NOMO-1 treated with DMSO at 0.1 percent for 48 hours (cell line): ENCODE measurements at regions not wholly inside any gene's neighbourhood (a gene's known extent, or its start where the extent isn't known, plus 50 kb on each side); places are given as distances from the start of the nearest gene placed in this dataset.

Experiments
- DNase-seq: peaks from one replicate; lab custom pipeline; 2025; ENCODE audit not compliant: unreplicated experiment; lab: John Stamatoyannopoulos, UW

GRCh38 chr5:133882389-133882695 is 86.1 kb downstream of the C5orf15 start:
- DNase-seq = no peak

- DNase-seq = no peak
These were observed 86.6 kb downstream of the C5orf15 start for GRCh38 chr5:133881576-133882388.

GRCh38 chr5:133878236-133878555 is 90.2 kb downstream of the C5orf15 start:
- DNase-seq = no peak

- DNase-seq = no peak
These were observed 90.8 kb downstream of the C5orf15 start for GRCh38 chr5:133877351-133878235.

DNA sequence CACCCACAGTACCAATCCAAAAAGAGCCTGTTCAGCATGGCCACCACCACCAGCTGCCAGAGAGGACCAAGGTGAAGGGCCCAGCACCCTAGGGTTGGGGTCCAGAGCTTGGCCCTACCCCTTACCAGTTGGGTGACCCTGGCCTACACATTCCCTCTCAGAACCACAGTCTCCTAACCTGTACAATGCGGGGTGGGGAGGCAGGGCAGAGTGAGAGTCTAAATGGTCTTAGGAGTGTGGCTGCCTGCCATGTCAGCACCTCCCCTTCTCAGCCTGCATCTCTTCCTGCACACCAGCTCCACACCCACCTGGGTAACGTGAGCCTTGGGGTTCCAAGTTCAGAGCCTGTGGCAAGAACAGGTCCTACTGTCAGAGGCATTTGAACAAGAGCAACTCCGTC is 92.2 kb downstream of the C5orf15 start:
- no peak for DNase-seq

DNA sequence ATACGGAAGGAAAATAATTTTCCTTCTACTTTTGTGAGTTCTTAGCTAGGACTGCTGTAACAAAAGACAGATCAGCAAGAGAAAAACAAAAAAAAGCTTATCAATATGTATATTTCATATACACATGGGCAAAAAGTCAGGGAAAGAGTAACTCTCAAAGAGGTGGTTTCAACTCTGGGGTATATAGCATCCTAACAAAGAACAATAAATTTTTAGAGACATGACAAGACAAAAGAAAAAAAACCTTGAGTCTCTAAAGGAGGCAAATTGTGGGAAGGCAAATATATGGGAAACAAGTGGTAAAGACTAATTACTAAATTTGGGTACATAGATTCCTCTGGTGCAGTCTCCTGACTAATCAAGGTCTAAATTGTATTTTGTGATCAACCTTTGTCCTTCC is 93.2 kb downstream of the C5orf15 start:
- DNase-seq = no peak

GRCh38 chr5:133873449-133873848 is 95.0 kb downstream of the C5orf15 start:
- no peak for DNase-seq

DNA sequence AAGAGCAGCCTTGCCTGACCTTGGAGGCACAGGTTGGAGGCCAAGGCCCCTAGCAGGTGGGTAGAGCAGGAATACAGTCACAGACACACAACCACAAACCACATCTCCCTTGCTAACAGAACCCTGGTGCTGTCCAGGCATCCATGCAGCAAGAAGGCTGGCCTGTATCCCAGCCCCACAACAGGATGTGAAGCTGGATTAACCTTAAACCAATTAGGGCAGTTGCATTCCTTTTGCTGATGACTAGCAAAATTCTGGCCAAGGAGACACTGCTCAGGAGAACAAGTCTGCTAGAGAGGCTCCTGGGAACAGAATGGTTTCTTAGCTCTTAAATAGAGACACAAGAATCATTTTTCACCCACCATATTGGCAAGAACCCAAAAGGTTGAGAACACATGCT is 97.8 kb downstream of the C5orf15 start:
- no peak for DNase-seq

DNA sequence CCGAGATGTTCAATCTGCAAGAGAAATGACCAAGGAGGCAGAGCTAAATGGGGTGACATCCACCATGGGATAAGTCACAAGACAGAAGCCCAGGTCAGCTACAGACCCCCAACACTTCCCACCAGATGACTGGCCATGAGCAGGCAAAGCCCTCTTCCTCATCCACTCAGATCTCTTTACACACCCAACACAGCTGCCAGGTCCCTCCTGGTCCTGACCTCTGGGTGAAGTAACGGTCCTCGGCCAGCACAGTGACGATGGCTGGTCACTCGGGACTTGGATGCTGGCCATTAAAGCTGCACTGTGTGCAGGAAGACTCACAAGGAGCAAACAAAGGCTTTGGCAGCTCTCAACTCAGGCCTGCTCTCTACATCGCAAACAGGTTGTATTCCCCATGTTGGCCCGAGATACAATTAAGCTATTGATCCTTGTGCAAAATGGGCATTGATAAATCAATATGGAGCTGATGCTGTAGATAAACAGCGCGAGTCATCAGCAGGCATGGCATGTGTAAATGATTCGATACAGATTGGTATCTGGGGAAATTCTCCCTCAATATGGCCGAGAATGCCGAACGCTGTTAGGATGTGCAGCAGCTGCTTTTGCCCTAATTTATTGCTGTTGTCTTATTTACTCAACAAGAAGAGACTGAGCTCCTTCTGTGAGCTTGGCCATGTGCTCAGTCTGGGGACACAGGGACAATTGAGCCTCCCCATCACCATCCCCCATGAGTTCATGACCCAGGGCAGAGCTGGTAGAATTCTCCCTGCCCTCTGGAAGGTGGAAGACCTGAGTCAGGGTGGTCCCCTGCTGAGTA is 98.7 kb downstream of the C5orf15 start:
- no peak for DNase-seq

GRCh38 chr5:133868946-133869518 is 99.4 kb downstream of the C5orf15 start:
- DNase-seq = peak; percentile 73

DNA sequence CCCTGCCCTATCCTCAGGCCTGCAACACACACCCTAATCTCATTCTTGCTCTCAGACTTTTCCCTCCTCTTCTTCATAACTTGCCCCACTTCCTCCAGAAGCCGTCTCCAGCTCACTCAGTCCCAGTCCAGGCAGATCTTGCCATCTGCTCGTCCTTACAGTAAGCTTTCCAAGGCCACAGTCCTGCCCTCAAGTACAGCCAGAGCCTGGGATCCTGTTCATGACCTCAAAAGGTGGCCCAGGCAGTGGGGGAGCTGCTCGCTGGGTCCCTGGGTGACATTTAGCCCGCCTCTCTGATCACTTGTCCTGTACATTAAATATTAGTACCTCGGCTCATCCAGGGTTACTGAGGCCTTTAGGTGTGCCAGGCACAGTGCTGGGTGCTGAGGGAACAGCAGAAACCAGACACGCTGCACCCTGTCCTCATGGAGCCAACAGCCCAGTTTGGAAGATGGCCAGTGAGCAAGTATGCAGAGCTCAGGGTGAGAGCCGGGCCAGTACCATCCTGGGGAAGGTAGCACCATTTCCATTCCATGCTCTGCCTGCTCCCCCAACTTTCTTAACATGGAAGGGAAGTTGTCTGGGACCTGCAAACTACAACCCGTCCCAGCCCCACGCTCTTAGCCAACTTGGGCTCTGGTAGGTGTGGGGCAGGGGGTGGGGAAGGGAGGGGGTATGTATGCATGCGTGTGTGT is 100.4 kb downstream of the C5orf15 start:
- DNase-seq = no peak

GRCh38 chr5:133867341-133867740 is 101.1 kb downstream of the C5orf15 start:
- DNase-seq = no peak

GRCh38 chr5:133866903-133867245 is 101.6 kb downstream of the C5orf15 start:
- DNase-seq = no peak

- DNase-seq = no peak
These were observed 102.1 kb downstream of the C5orf15 start for GRCh38 chr5:133866160-133866902.

GRCh38 chr5:133865113-133865512 is 103.3 kb downstream of the C5orf15 start:
- DNase-seq = no peak

- no peak for DNase-seq
These were observed 103.7 kb downstream of the C5orf15 start for GRCh38 chr5:133864711-133865110.

GRCh38 chr5:133863857-133864585 is 104.4 kb downstream of the C5orf15 start:
- DNase-seq = no peak

DNA sequence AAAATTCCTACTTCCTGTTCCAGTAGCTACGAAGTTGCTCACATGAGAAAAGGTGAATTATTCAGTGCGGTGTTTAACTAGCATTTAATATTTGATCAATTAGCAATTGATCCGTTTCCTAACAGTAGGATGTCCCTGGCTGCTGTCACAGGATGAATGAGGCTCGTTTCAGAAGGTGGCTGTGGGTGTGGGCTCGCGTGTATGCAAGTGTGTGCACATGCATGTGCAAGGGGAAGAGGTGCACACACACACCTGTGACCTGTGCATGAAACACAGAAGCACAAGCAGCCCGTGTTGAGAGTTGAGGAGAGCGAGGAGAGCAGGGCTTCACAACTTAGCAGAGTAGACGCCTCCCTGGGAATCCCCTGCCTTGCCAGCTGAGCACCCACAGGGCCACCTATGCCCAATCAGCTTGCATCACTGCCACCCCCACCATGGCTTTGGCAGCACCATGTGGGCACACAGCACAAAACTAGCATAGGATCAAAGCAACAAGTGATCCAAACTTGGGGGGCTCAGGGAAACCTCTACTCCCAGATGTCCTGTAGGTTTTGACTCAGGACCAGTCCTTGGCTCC is 107.2 kb downstream of the C5orf15 start:
- DNase-seq = no peak

DNA sequence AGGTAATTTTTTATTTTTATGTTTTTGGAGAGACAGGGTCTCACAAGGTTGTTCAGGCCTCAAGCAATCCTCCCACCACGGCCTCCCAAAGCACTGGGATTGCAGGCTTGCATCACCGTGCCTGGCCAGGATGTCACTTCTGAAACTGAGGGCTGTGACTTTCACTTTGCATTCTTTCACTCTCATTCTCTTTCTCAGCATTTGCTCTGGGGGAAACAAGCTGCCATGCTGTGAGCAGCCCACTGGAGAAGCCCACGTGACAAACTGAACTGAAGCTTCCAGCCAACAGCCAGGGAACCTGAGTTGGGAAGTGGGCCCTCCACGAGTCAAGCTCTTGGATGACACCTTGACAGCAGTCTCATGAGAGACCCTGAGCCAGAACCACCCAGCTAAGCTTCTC is 109.4 kb downstream of the C5orf15 start:
- no peak for DNase-seq
